H1 (cell line): ENCODE measurements at regions not wholly inside any gene's neighbourhood (a gene's known extent, or its start where the extent isn't known, plus 50 kb on each side); places are given as distances from the start of the nearest gene placed in this dataset.

Experiments used
- CTCF ChIA-PET: fragments of 300-600 bp; sonication (Branson Sonifier 250); formaldehyde crosslinking; loops from one replicate; lab custom pipeline; 2021; ENCODE audit not compliant: partially characterized antibody; lab: Charles Lee
- POLR2A ChIA-PET: fragments of 300-600 bp; sonication (Branson Sonifier 250); formaldehyde crosslinking; loops from one replicate; lab custom pipeline; 2021; ENCODE audit warnings: inconsistent platforms; ENCODE audit not compliant: partially characterized antibody; lab: Charles Lee
- DNase-seq, 2 experiments: peaks; one replicate each; pipeline versions ENCODE4 v3.0.0 to v3.0.0-alpha.2; 2010 to 2022; ENCODE audit warnings: low spot score in 2 of 2, low read depth in 1 of 2, mixed read lengths in 1 of 2
- FAIRE-seq: peaks from 2 replicates; lab custom pipeline; 2011; peaks lifted over from hg19 to GRCh38; lab: Jason Lieb, UNC
- H2AFZ ChIP-seq: 2 replicates; pipeline ENCODE4 v1.8.1; 2012; ENCODE audit warnings: low read length, inconsistent platforms
- H2AK5ac ChIP-seq: 2 replicates; pipeline ENCODE4 v1.6.1; 2013; ENCODE audit warnings: low read depth, low read length
- H2BK120ac ChIP-seq: replicated peaks from 2 replicates; pipeline ENCODE3; 2013; ENCODE audit warnings: low read depth, low read length, inconsistent platforms
- H2BK12ac ChIP-seq: 2 replicates; pipeline ENCODE4 v1.6.1; 2013; ENCODE audit warnings: low read depth, low read length
- H2BK15ac ChIP-seq: 2 replicates; pipeline ENCODE4 v1.6.1; 2013; ENCODE audit warnings: low read length
- H2BK20ac ChIP-seq: 2 replicates; pipeline ENCODE4 v1.6.1; 2013; ENCODE audit warnings: low read length
- H2BK5ac ChIP-seq: 2 replicates; pipeline ENCODE4 v1.6.1; 2013; ENCODE audit warnings: low read depth, low read length
- H3K14ac ChIP-seq: 2 replicates; pipeline ENCODE4 v1.6.1; 2013; ENCODE audit warnings: inconsistent platforms; ENCODE audit not compliant: insufficient read length
- H3K18ac ChIP-seq: 2 replicates; pipeline ENCODE4 v1.6.1; 2013; ENCODE audit warnings: low read length; ENCODE audit errors: extremely low read depth
- H3K23ac ChIP-seq: 2 replicates; pipeline ENCODE4 v1.6.1; 2013; ENCODE audit warnings: inconsistent platforms; ENCODE audit not compliant: insufficient read length
- H3K23me2 ChIP-seq: 2 replicates; pipeline ENCODE4 v1.6.1; 2013; ENCODE audit warnings: low read depth, low read length
- H3K27ac ChIP-seq: 2 replicates; pipeline ENCODE4 v1.6.1; 2011; ENCODE audit warnings: low read depth, low read length, inconsistent platforms
- H3K27me3 ChIP-seq, 4 experiments: replicated peaks in 1 of 4; 1 replicate in 1 of 4; 2 replicates in 3 of 4; pipeline versions ENCODE4 v1.6.1 to v1.8.1; 2011 to 2013; ENCODE audit warnings: low read length in 3 of 4, mild to moderate bottlenecking in 3 of 4, inconsistent platforms in 2 of 4, mixed read lengths in 2 of 4, moderate library complexity in 1 of 4; ENCODE audit not compliant: control insufficient read depth in 3 of 4, insufficient read depth in 3 of 4; ENCODE audit errors: extremely low read depth in 1 of 4
- H3K36me3 ChIP-seq, 4 experiments: 2 replicates each; pipeline versions ENCODE4 v1.6.1 to v1.8.1; 2011 to 2013; ENCODE audit warnings: mild to moderate bottlenecking in 4 of 4, low read length in 3 of 4, moderate library complexity in 2 of 4, control low read depth in 1 of 4, inconsistent platforms in 1 of 4; ENCODE audit not compliant: insufficient read depth in 4 of 4, control insufficient read depth in 2 of 4
- H3K4ac ChIP-seq: replicated peaks from 2 replicates; pipeline ENCODE3; 2013; ENCODE audit warnings: low read length, low read depth, mixed read lengths, inconsistent platforms; ENCODE audit not compliant: insufficient read length
- H3K4me1 ChIP-seq, 4 experiments: replicated peaks in 1 of 4; 1 replicate in 1 of 4; 2 replicates in 3 of 4; pipeline versions ENCODE4 v1.6.1 to v1.8.1; 2011 to 2013; ENCODE audit warnings: low read length in 3 of 4, inconsistent platforms in 2 of 4, mixed read lengths in 1 of 4; ENCODE audit not compliant: insufficient read depth in 4 of 4, control insufficient read depth in 3 of 4
- H3K4me2 ChIP-seq, 2 experiments: 2 replicates each; pipeline versions ENCODE4 v1.6.1 to v1.8.1; 2011 to 2013; ENCODE audit warnings: low read depth in 2 of 2, low read length in 2 of 2, control low read depth in 1 of 2, inconsistent platforms in 1 of 2, mild to moderate bottlenecking in 1 of 2; ENCODE audit not compliant: insufficient read depth in 1 of 2
- H3K4me3 ChIP-seq, 4 experiments: fragments of 200-600, 300-600 bp in 1 of 4; sonication (generic), shearing (Covaris generic), sonication (Bioruptor Twin) in 1 of 4; 2 replicates each; pipeline versions ENCODE4 v1.5.1 to v1.8.1; 2011 to 2016; ENCODE audit warnings: low read length in 4 of 4, low read depth in 3 of 4, control low read depth in 2 of 4, inconsistent platforms in 2 of 4, mild to moderate bottlenecking in 2 of 4, mixed read lengths in 1 of 4, moderate library complexity in 1 of 4; ENCODE audit not compliant: insufficient read depth in 2 of 4; ENCODE audit errors: extremely low read depth in 1 of 4
- H3K56ac ChIP-seq: replicated peaks from 2 replicates; pipeline ENCODE3; 2013; ENCODE audit warnings: low read depth, mild to moderate bottlenecking, mixed read lengths, low read length, inconsistent platforms; ENCODE audit not compliant: insufficient read length
- H3K79me1 ChIP-seq: 2 replicates; pipeline ENCODE4 v1.6.1; 2013; ENCODE audit warnings: low read depth, low read length, control low read depth
- H3K79me2 ChIP-seq, 2 experiments: 2 replicates each; pipeline versions ENCODE4 v1.6.1 to v1.8.1; 2012 to 2013; ENCODE audit warnings: low read length in 2 of 2, mild to moderate bottlenecking in 2 of 2, inconsistent platforms in 1 of 2; ENCODE audit not compliant: insufficient read depth in 2 of 2, control insufficient read depth in 1 of 2
- H3K9ac ChIP-seq, 4 experiments: replicated peaks in 1 of 4; 1 replicate in 1 of 4; 2 replicates in 3 of 4; pipeline versions ENCODE4 v1.6.1 to v1.8.1; 2011 to 2013; ENCODE audit warnings: low read depth in 3 of 4, low read length in 3 of 4, control low read depth in 2 of 4, mild to moderate bottlenecking in 2 of 4, moderate library complexity in 2 of 4, inconsistent platforms in 1 of 4; ENCODE audit errors: extremely low read depth in 1 of 4
- H3K9me3 ChIP-seq, 2 experiments: 2 replicates each; pipeline versions ENCODE4 v1.6.1 to v1.8.1; 2012 to 2013; ENCODE audit warnings: mild to moderate bottlenecking in 2 of 2, moderate library complexity in 2 of 2, control low read depth in 1 of 2, inconsistent platforms in 1 of 2, low read depth in 1 of 2, low read length in 1 of 2, mixed read lengths in 1 of 2; ENCODE audit not compliant: insufficient read depth in 2 of 2
- H4K20me1 ChIP-seq, 2 experiments: replicated peaks in 1 of 2; 2 replicates each; pipeline versions ENCODE3 to v1.8.1; 2011 to 2013; ENCODE audit warnings: inconsistent platforms in 2 of 2, low read length in 2 of 2, mild to moderate bottlenecking in 1 of 2; ENCODE audit not compliant: insufficient read depth in 2 of 2, control insufficient read depth in 1 of 2
- H4K5ac ChIP-seq: 2 replicates; pipeline ENCODE4 v1.6.1; 2013; ENCODE audit warnings: low read length, low read depth, mixed read lengths, inconsistent platforms; ENCODE audit not compliant: insufficient read length
- H4K8ac ChIP-seq: 2 replicates; pipeline ENCODE4 v1.8.0; 2013; ENCODE audit warnings: mild to moderate bottlenecking, moderate library complexity, low read length, inconsistent platforms; ENCODE audit not compliant: insufficient read depth; ENCODE audit errors: extremely low read depth
- H4K91ac ChIP-seq: replicated peaks from 2 replicates; pipeline ENCODE3; 2013; ENCODE audit warnings: low read length, mixed read lengths, inconsistent platforms; ENCODE audit not compliant: insufficient read length
- BACH1 ChIP-seq: IDR thresholded peaks from 2 replicates; pipeline ENCODE4 v1.6.1; 2012; ENCODE audit warnings: low read length, improper control_type of control experiment
- SP2 ChIP-seq: IDR thresholded peaks from 2 replicates; pipeline ENCODE4 v1.6.1; 2012; ENCODE audit warnings: mild to moderate bottlenecking, low read length, inconsistent platforms
- SRF ChIP-seq: IDR thresholded peaks from 2 replicates; pipeline ENCODE4 v1.6.1; 2011; ENCODE audit warnings: mild to moderate bottlenecking, low read depth, low read length, moderate library complexity
- TAF7 ChIP-seq: optimal IDR thresholded peaks from 2 replicates; pipeline ENCODE3; 2011; ENCODE audit warnings: low read depth, mild to moderate bottlenecking, inconsistent platforms, low read length, moderate library complexity, borderline replicate concordance
- WGBS, 2 experiments: shearing (Covaris generic) in 1 of 2; methylation state at CpG; one replicate each; pipeline versions ENCODE4 v1.1.6 to v1.1.7; 2013 to 2015; ENCODE audit warnings: low lambda C conversion rate in 2 of 2, mixed read lengths in 2 of 2, inconsistent platforms in 1 of 2, low coverage in 1 of 2, missing lambda C conversion rate in 1 of 2; ENCODE audit not compliant: insufficient replicate concordance in 2 of 2, insufficient coverage in 1 of 2, insufficient read length in 1 of 2; ENCODE audit errors: extremely low coverage in 1 of 2, missing lambda C conversion rate in 1 of 2; 5-methylcytosine and 5-hydroxymethylcytosine counted together

- no peak overlapping the region for H2AFZ ChIP-seq
- no peaks in the 10 kb centered on the region for H3K4me1 ChIP-seq
- no peak overlapping the region for H3K14ac ChIP-seq
- DNase-seq (no peak), FAIRE-seq (no peak)
- no peak overlapping the region for H4K91ac ChIP-seq
- no peak overlapping the region for H3K27ac ChIP-seq
- H3K36me3 ChIP-seq, result no peaks in the 10 kb centered on the region
- WGBS, 2 experiments, result 81% methylated on average over 6 of the region's 7 CpGs; no CpG with 5 or more reads in 1 of the 2 experiments
- no peaks in the 10 kb centered on the region for H3K23me2 ChIP-seq
- H4K20me1 ChIP-seq, result no peaks in the 10 kb centered on the region
- H3K4me2 ChIP-seq, result no peak overlapping the region
- H3K79me1 ChIP-seq, result no peaks in the 10 kb centered on the region
- H3K27me3 ChIP-seq, result no peaks in the 10 kb centered on the region
- no peak overlapping the region for H3K56ac ChIP-seq
- H2AK5ac ChIP-seq, result no peak overlapping the region
- no peak overlapping the region for H2BK12ac ChIP-seq
- H3K9me3 ChIP-seq, result no peaks in the 10 kb centered on the region
- ChIA-PET CTCF (interaction anchor here (1.7 to 2.9 kb wide), 2 partner anchors 9 to 56 kb away, joined by 4 to 10 read pairs; no protein-coding TSS in a partner anchor), POLR2A (interaction anchor here (1.4 kb wide), 1 partner anchor 9 kb away, joined by 3 read pairs; no protein-coding TSS in a partner anchor)
- H2BK120ac ChIP-seq, result no peak overlapping the region
- H4K8ac ChIP-seq, result no peak overlapping the region
- no peaks in the 10 kb centered on the region for H3K79me2 ChIP-seq
- no peak overlapping the region for H3K4me3 ChIP-seq
- TF ChIP-seq TAF7, result no peak
- TF ChIP-seq SP2, result no peak
- TF ChIP-seq SRF, result no peak
- TF ChIP-seq BACH1, result no peak
- H2BK15ac ChIP-seq, result no peak overlapping the region
- no peak overlapping the region for H2BK20ac ChIP-seq
- no peak overlapping the region for H3K18ac ChIP-seq
- no peak overlapping the region for H3K4ac ChIP-seq
- H3K23ac ChIP-seq, result no peak overlapping the region
- H4K5ac ChIP-seq, result no peak overlapping the region
- no peak overlapping the region for H2BK5ac ChIP-seq
- no peak overlapping the region for H3K9ac ChIP-seq
These were observed 64.0 kb upstream of the CTTNBP2 start for GRCh38 chr7:117937049-117937752.
